H9 (cell line): ENCODE measurements at regions not wholly inside any gene's neighbourhood (a gene's known extent, or its start where the extent isn't known, plus 50 kb on each side); places are given as distances from the start of the nearest gene placed in this dataset.

Experiments
- DNase-seq: peaks from one replicate; pipeline ENCODE4 v3.0.0-alpha.2; 2017
- H2AFZ ChIP-seq: one replicate; pipeline ENCODE4 v1.6.1; 2013; ENCODE audit warnings: mild to moderate bottlenecking, low read length, control low read depth, moderate library complexity
- H2AK5ac ChIP-seq: 2 replicates; pipeline ENCODE4 v1.6.1; 2013; ENCODE audit warnings: low read length, control low read depth, mixed read lengths; ENCODE audit not compliant: insufficient read length
- H2BK120ac ChIP-seq: one replicate; pipeline ENCODE4 v1.6.1; 2013; ENCODE audit warnings: low read depth, mild to moderate bottlenecking, low read length, control low read depth, inconsistent platforms; ENCODE audit not compliant: poor library complexity, severe bottlenecking
- H2BK12ac ChIP-seq: 2 replicates; pipeline ENCODE4 v1.6.1; 2013; ENCODE audit warnings: low read length, control low read depth, mixed read lengths, low read depth; ENCODE audit not compliant: insufficient read length
- H2BK15ac ChIP-seq: 2 replicates; pipeline ENCODE4 v1.6.1; 2013; ENCODE audit warnings: low read depth, low read length, control low read depth
- H2BK20ac ChIP-seq: one replicate; pipeline ENCODE4 v1.6.1; 2013; ENCODE audit warnings: low read depth, mild to moderate bottlenecking, low read length, control low read depth, inconsistent platforms; ENCODE audit not compliant: poor library complexity, severe bottlenecking
- H2BK5ac ChIP-seq: 2 replicates; pipeline ENCODE4 v1.6.1; 2013; ENCODE audit warnings: low read length, control low read depth, mixed read lengths; ENCODE audit not compliant: insufficient read length
- H3K14ac ChIP-seq: 2 replicates; pipeline ENCODE4 v1.6.1; 2013; ENCODE audit warnings: low read length, control low read depth; ENCODE audit not compliant: insufficient read depth
- H3K18ac ChIP-seq: 2 replicates; pipeline ENCODE4 v1.6.1; 2013; ENCODE audit warnings: low read depth, mild to moderate bottlenecking, mixed read lengths, low read length, control low read depth; ENCODE audit not compliant: insufficient read length
- H3K23ac ChIP-seq: 2 replicates; pipeline ENCODE4 v1.6.1; 2013; ENCODE audit warnings: low read length, control low read depth, mixed read lengths, low read depth; ENCODE audit not compliant: insufficient read length
- H3K23me2 ChIP-seq: 2 replicates; pipeline ENCODE4 v1.6.1; 2013; ENCODE audit warnings: low read depth, mild to moderate bottlenecking, mixed read lengths, low read length, control low read depth; ENCODE audit not compliant: insufficient read length, poor library complexity, severe bottlenecking
- H3K27ac ChIP-seq: 2 replicates; pipeline ENCODE4 v1.5.1; 2013; ENCODE audit warnings: low read length, control low read depth, mixed read lengths, low read depth; ENCODE audit not compliant: insufficient read length
- H3K27me3 ChIP-seq: 2 replicates; pipeline ENCODE4 v1.6.1; 2013; ENCODE audit warnings: low read length, control low read depth, inconsistent platforms; ENCODE audit not compliant: insufficient read depth
- H3K4ac ChIP-seq: 2 replicates; pipeline ENCODE4 v1.6.1; 2013; ENCODE audit warnings: low read depth, mild to moderate bottlenecking, control low read depth, inconsistent platforms, low read length, moderate library complexity
- H3K4me1 ChIP-seq: 2 replicates; pipeline ENCODE4 v1.6.1; 2013; ENCODE audit warnings: low read length, control low read depth, inconsistent platforms; ENCODE audit not compliant: insufficient read depth
- H3K4me2 ChIP-seq: 2 replicates; pipeline ENCODE4 v1.6.1; 2013; ENCODE audit warnings: low read length, control low read depth, mixed read lengths; ENCODE audit not compliant: insufficient read length, insufficient read depth
- H3K56ac ChIP-seq: 2 replicates; pipeline ENCODE4 v1.6.1; 2013; ENCODE audit warnings: low read depth, mild to moderate bottlenecking, mixed read lengths, low read length, control low read depth; ENCODE audit not compliant: insufficient read length
- H3K79me1 ChIP-seq: 2 replicates; pipeline ENCODE4 v1.6.1; 2013; ENCODE audit warnings: low read depth, mild to moderate bottlenecking, moderate library complexity, low read length, control low read depth, inconsistent platforms; ENCODE audit not compliant: insufficient read depth, poor library complexity, severe bottlenecking
- H3K79me2 ChIP-seq: 2 replicates; pipeline ENCODE4 v1.6.1; 2013; ENCODE audit warnings: low read length, control low read depth, inconsistent platforms; ENCODE audit not compliant: insufficient read depth
- H3K9ac ChIP-seq: 2 replicates; pipeline ENCODE4 v1.6.1; 2013; ENCODE audit warnings: low read length, control low read depth, mixed read lengths; ENCODE audit not compliant: insufficient read length; ENCODE audit errors: extremely low read depth
- H3K9me3 ChIP-seq: one replicate; pipeline ENCODE4 v1.6.1; 2013; ENCODE audit warnings: low read depth, low read length, inconsistent platforms; ENCODE audit not compliant: control insufficient read depth
- H3T11ph ChIP-seq: one replicate; pipeline ENCODE4 v1.6.1; 2013; ENCODE audit warnings: mild to moderate bottlenecking, low read length, control low read depth, inconsistent platforms
- H4K20me1 ChIP-seq: one replicate; pipeline ENCODE4 v1.6.1; 2013; ENCODE audit not compliant: control insufficient read depth, insufficient read length, insufficient read depth
- H4K5ac ChIP-seq: 2 replicates; pipeline ENCODE4 v1.6.1; 2013; ENCODE audit warnings: low read depth, mild to moderate bottlenecking, mixed read lengths, low read length, control low read depth; ENCODE audit not compliant: insufficient read length
- H4K8ac ChIP-seq: replicated peaks from 2 replicates; pipeline ENCODE4 v1.6.1; 2013; ENCODE audit warnings: low read length, control low read depth, mixed read lengths, low read depth; ENCODE audit not compliant: insufficient read length
- H4K91ac ChIP-seq: 2 replicates; pipeline ENCODE4 v1.6.1; 2013; ENCODE audit warnings: low read depth, mild to moderate bottlenecking, moderate library complexity, mixed read lengths, low read length, control low read depth; ENCODE audit not compliant: insufficient read length
- H3K27ac Mint-ChIP-seq, 3 experiments: 2 replicates in 2 of 3; 3 replicates in 1 of 3; pipeline ENCODE4 v1.8.0; 2020 to 2021; ENCODE audit warnings: mixed read lengths in 3 of 3, mild to moderate bottlenecking in 1 of 3, moderate library complexity in 1 of 3
- H3K27me3 Mint-ChIP-seq: 2 replicates; pipeline ENCODE4 v1.8.0; 2021; ENCODE audit warnings: low read depth, mild to moderate bottlenecking, moderate library complexity, mixed read lengths
- H3K36me3 Mint-ChIP-seq, 3 experiments: 2 replicates in 2 of 3; 3 replicates in 1 of 3; pipeline ENCODE4 v1.8.0; 2020 to 2021; ENCODE audit warnings: low read depth in 3 of 3, mixed read lengths in 3 of 3; ENCODE audit not compliant: insufficient read depth in 1 of 3
- H3K4me1 Mint-ChIP-seq, 2 experiments: 2 replicates each; pipeline ENCODE4 v1.8.0; 2020; ENCODE audit warnings: mixed read lengths in 2 of 2
- H3K4me3 Mint-ChIP-seq, 2 experiments: 2 replicates in 1 of 2; 3 replicates in 1 of 2; pipeline ENCODE4 v1.8.0; 2020 to 2021; ENCODE audit warnings: mild to moderate bottlenecking in 2 of 2, mixed read lengths in 2 of 2, moderate library complexity in 1 of 2
- H3K9me3 Mint-ChIP-seq, 2 experiments: 2 replicates in 1 of 2; 3 replicates in 1 of 2; pipeline ENCODE4 v1.8.0; 2020; ENCODE audit warnings: mild to moderate bottlenecking in 2 of 2, mixed read lengths in 2 of 2, moderate library complexity in 1 of 2
- WGBS: extraction: QIAGEN DNeasy Blood & Tissue Kit; methylation state at CpG from one replicate; pipeline ENCODE4 v1.1.7; 2013; ENCODE audit warnings: missing lambda C conversion rate, low lambda C conversion rate, mixed read lengths; ENCODE audit not compliant: insufficient read length; ENCODE audit errors: extremely low coverage; 5-methylcytosine and 5-hydroxymethylcytosine counted together
- TF ChIP-seq, protein P1 (sequence below): fragments of 200-600 bp; sonication (generic); conservative IDR thresholded peaks from 3 replicates; pipeline ENCODE4 v1.8.0; 2021; ENCODE audit warnings: antibody characterized with exemption, mild to moderate bottlenecking

DNA sequence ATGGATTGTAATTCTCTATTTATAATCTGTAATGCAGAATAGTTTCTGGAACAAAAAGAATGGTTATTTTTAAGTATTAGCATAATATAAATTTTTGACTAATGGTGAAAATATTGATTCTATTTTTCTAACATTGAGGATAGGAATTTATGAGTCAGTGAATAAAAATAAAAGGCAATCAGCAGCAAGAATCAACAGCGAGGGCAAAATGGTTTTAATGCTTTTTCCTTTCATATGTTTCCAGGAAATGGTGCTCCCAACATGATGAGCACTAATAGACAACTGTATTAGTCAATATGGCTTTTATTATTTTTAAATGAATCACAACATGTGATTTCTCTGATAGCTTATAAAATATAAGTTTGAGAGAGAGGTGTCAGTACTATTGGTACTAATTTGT, 90.7 kb upstream of the TFPI start:
- TF ChIP-seq, protein P1, sequence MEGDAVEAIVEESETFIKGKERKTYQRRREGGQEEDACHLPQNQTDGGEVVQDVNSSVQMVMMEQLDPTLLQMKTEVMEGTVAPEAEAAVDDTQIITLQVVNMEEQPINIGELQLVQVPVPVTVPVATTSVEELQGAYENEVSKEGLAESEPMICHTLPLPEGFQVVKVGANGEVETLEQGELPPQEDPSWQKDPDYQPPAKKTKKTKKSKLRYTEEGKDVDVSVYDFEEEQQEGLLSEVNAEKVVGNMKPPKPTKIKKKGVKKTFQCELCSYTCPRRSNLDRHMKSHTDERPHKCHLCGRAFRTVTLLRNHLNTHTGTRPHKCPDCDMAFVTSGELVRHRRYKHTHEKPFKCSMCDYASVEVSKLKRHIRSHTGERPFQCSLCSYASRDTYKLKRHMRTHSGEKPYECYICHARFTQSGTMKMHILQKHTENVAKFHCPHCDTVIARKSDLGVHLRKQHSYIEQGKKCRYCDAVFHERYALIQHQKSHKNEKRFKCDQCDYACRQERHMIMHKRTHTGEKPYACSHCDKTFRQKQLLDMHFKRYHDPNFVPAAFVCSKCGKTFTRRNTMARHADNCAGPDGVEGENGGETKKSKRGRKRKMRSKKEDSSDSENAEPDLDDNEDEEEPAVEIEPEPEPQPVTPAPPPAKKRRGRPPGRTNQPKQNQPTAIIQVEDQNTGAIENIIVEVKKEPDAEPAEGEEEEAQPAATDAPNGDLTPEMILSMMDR, result no peak
- H3K27me3 Mint-ChIP-seq, result no peaks in the 10 kb centered on the region
- H3K23ac ChIP-seq, result no peak overlapping the region
- no peak overlapping the region for H3K27ac Mint-ChIP-seq
- H3K79me1 ChIP-seq, result no peaks in the 10 kb centered on the region
- DNase-seq, result no peak
- H3K4ac ChIP-seq, result no peak overlapping the region
- no peak overlapping the region for H2BK5ac ChIP-seq
- no peak overlapping the region for H3K27ac ChIP-seq
- H2BK12ac ChIP-seq, result no peak overlapping the region
- H2BK15ac ChIP-seq, result no peak overlapping the region
- H3K18ac ChIP-seq, result no peak overlapping the region
- no peaks in the 10 kb centered on the region for H3K9me3 ChIP-seq
- H2BK20ac ChIP-seq, result no peak overlapping the region
- no peak overlapping the region for H4K91ac ChIP-seq
- H3K4me1 ChIP-seq, result no peaks in the 10 kb centered on the region
- H3K14ac ChIP-seq, result no peak overlapping the region
- H4K8ac ChIP-seq, result no peak overlapping the region
- no peaks in the 10 kb centered on the region for H3K27me3 ChIP-seq
- WGBS, result no CpG with 5 or more reads among the region's 1 CpG
- H2AK5ac ChIP-seq, result no peak overlapping the region
- H2BK120ac ChIP-seq, result no peak overlapping the region
- no peak overlapping the region for H3K4me3 Mint-ChIP-seq
- no peaks in the 10 kb centered on the region for H3K4me1 Mint-ChIP-seq
- H2AFZ ChIP-seq, result no peak overlapping the region
- H3K56ac ChIP-seq, result no peak overlapping the region
- H4K5ac ChIP-seq, result no peak overlapping the region
- no peaks in the 10 kb centered on the region for H3K23me2 ChIP-seq
- H3T11ph ChIP-seq, result no peak overlapping the region
- H3K4me2 ChIP-seq, result no peak overlapping the region
- H3K79me2 ChIP-seq, result no peaks in the 10 kb centered on the region
- H3K36me3 Mint-ChIP-seq, result peaks cover 0 to 12% (median 0%) of the 10 kb centered on the region in 3 experiments; a peak in 2 of 7 replicates
- no peaks in the 10 kb centered on the region for H4K20me1 ChIP-seq
- H3K9me3 Mint-ChIP-seq, result no peaks in the 10 kb centered on the region
- no peak overlapping the region for H3K9ac ChIP-seq
